Esophagus mucosa (tissue), 1 donor: ENCODE measurements at regions not wholly inside any gene's neighbourhood (a gene's known extent, or its start where the extent isn't known, plus 50 kb on each side); places are given as distances from the start of the nearest gene placed in this dataset.
"Not testable (repeated sequence)": the region's sequence is repeated elsewhere in the genome, so short reads cannot be mapped to it uniquely, and the experiment has no call there.

Source experiments
- ATAC-seq: fragments of 200-7000 bp; cut with Tn5 transposase; one replicate; pipeline ENCODE4 v1.9.1; 2020
- donor health status: DM: yes; HTN: yes; CAD: no.

DNA sequence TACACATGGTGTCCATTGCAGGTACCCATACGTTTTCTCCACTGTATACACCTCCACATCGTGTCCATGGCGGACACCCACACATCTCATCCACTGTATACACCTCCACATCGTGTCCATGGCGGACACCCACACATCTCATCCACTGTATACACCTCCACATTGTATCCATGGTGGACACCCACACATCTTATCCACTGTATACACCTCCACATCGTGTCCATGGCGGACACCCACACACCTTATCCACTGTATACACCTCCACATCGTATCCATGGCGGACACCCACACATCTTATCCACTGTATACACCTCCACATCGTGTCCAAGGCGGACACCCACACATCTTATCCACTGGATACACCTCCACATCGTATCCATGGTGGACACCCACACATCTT lies 50.4 kb upstream of the TTC34 start:
- ATAC-seq: not testable (repeated sequence)

DNA sequence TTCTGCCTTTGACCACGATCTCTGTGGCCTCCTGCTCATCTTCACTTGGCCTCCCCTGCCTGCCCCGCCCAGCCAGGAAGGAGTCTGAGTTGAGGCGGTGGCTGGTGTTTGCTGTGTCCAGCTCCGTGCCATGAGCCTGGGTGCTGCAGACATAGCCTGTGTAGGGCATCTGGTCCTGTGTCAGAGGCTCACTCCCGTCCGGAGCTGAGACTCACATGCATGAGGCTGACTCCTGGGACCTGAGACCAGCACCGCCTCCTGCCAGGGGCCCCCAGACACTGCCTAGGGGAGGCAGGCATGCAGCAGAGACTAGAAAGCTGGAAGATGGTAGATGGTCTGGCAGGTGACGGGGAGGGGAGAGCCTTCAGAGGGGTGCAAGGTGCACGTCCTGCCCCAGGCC lies 52.2 kb upstream of the TTC34 start:
- no peak for ATAC-seq

DNA sequence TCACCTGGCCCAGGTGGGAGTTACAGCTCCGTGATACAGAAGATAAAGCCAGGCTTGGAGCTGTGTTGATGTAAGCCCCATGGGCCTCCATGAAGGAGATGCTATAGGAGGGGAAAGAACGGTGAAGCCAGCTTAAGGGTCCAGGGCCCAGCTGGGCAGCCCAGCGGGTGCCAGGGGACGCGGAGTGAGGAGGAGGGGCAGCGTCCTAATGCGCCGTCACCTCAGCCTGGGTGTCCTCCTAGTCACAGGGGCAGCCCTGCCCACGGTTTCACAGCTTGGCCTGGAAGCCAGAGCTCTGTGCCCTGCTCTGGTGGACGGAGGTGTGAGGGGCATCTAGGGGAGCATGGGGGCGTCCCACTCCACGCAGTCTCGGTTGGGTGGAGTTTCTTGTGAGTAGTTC lies 52.7 kb upstream of the TTC34 start:
- ATAC-seq: no peak

DNA sequence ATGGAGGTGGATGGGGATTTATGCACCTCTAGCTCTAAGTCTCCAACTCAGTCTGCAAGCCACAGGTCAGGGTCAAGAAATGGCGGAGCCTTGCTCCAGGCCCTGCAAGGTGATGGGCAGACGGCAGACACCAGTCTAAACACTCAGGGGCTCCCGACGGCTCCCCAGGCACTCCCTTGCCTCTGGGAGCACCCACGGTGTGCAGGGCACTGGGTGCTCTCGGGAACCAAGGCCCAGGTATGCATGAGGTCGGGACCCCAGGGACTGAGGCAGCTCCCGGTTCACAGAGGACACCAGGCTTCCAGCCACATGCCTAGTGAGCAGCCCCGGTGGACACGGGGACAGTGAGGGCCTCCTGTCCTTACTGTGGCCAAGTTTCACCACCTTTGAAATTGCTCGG lies 53.1 kb upstream of the TTC34 start:
- no peak for ATAC-seq

DNA sequence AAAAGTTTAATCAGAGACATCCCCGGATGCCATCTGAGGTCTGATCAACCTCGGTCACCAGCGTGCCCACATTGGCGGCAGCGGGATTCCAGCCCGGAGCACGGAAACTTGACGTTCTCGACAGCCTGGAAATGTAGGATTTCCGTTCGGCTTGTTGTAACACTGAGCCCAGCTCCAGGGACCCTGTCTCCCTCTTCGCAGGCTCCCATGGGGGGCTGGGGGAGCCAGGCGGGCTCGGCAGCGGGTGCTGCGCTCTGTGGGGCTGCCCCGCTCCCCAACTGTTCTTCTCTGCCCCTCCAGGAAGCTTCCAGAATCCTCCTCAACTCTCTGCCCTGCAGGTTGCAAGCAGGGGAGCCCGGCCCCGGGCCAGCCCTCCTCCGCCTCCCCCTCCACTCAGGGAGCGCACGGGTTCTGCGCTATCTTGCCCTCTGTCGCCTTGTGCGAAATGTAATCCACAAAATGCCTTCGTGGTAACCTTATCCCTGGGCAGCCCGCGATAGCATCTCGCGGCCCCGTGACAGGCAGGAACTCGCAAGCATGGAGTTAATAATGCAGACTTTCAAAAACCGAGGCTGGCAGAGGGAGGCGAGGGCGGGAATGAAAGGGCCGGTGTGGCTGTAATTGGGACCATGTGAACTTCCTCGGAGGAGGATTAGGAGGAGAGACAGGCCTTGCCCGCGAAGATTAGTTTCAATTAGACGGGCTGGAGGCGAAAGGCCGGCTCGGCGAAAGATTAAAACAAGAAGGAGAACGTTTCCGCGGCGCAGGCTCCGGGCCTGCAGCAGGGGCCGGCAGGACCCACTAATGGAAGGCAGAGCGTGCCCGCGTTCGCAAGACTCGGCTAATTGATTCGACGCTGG lies 53.9 kb upstream of the TTC34 start:
- ATAC-seq: no peak

DNA sequence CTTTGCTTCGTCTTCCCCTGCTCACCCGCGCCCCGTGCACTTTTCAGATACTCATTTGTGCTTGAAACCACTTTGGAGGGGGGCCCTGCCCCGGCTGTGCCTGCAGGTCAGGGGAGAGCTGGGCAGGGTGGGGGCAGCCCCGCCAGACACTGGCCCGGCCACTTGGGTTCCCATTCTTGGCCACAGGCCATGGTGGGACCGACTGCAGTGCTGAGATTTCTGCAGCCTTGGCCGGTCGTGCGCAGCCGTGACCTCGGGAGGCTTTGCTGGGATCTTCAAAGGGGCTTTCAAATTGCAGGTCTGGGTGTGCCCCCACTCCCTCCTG lies 54.5 kb upstream of the TTC34 start:
- ATAC-seq: no peak

DNA sequence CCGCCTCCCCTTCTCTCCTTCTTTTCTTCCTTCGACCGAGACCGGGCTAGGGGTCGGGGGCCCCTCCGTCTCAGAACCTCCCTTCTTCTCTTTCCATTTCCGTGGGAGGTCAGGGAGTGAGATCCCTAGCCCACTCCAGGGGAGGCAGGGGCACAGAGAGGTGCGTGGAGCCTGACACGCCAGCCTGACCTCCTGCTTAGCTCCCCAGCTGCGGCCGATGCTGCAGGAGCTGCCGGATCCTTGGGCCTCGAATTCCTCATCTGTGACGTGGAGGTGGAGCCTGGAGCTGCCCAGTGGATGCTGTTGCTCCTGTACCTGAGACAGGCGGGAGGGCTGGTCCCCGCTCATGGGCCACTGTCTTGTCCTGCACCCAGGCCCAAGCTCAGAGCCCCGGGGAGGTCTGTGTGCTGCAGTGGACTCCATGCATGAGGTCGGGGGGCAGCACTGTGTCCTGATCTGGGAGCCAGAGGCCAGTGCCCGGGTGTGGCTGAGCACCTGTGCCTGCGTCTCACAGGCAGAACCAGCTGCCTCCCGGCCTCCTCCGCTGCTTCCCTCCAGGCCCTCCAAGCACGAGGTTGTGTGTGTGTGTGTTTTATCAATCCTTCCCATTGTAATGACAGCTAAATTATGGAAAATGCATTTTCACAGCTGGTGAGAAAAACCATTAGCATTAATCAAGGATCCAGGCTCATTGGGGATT lies 55.3 kb upstream of the TTC34 start:
- no peak for ATAC-seq

DNA sequence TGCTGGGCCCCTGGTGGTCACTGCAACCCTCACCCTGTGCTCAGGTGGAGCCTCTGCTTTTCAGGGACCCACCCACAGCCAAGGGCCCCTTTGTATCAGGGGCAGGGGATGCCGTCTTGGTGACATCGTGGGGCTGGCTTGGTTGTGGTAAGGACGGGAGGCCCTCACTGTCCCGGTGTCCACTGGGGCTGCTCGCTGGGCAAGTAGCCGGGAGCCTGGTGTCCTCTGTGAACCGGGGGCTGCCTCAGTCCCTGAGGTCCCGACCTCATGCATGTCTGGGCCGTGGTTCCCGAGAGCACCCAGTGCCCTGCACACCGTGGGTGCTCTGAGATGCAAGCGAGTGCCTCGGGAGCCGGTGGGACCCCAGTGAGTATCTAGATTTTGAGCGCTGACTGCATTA lies 56.0 kb upstream of the TTC34 start:
- ATAC-seq: no peak

DNA sequence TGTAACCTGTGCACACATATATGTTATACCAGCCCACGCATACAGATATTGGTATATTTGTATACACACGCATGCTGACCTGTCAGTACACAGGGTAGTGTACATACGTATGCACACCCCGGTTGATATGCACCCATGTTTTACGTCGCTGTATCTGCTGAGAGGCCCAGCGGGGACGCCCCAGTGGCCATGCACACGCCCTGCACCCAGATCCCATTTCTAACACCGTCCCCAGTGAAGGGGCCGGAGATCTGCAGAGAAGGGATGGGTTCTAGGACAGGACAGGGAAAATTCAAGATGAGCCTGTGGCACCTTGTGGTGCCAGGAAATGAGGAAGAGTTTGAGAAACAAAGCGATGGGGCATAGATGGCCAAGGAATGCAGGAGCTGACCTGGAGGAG lies 57.2 kb upstream of the TTC34 start:
- no peak for ATAC-seq

DNA sequence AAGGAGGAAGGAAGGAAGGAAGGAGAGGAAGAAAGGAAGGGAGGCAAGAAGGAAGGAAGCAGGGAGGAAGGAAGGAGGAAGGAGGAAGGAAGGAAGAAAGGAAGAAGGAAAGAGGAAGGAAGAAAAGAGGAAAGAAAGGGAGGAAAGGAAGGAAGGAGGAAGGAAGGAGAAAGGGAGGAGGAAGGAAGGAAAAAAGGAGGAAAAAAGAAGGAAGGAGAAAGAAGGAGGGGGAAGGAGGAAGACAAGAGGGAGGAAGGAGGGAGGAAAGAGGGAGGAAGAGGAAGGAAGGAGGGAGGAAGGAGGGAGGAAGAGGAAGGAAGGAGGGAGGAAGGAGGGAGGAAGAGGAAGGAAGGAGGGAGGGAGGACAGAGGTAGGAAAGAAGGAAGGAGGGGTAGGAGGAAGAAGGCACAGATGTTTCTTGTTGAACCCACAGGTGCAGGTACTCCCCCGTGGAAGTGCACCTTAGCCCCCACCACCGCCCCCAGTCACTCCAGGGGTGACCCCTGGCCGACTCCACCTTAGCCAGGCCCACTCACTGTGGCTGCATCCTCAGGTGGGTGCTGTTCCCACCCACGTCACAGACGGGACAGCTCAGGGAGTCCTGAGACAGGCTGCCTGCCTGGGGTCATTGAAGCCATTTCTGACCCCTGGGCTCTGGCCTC lies 57.9 kb upstream of the TTC34 start:
- ATAC-seq: no peak

DNA sequence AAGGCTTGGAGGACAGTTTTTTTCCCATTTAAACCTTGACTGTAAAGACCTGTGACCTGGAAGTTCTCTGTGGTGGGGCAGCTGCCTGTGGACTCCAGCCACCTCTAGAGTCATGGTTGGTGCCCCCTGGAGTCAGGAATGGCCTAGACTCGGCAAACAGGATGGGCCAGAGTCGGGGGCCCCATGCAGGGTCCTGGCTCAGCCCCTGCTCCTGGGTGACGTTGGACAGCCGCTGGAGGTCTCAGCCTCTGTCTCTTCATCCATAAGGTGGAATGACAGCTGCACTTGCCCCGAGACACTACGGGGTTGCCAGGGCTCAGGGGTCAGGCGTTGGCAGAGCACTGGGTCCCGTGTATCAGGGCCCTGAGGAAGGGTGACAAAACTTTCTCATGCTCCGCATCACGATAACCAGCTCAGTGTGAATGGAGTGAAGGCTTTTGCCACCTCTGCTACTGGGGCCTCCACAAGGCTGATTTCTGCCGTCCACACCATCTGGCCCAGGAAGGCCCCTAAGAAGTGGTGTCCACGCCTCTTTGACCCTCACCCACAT lies 58.5 kb upstream of the TTC34 start:
- no peak for ATAC-seq

DNA sequence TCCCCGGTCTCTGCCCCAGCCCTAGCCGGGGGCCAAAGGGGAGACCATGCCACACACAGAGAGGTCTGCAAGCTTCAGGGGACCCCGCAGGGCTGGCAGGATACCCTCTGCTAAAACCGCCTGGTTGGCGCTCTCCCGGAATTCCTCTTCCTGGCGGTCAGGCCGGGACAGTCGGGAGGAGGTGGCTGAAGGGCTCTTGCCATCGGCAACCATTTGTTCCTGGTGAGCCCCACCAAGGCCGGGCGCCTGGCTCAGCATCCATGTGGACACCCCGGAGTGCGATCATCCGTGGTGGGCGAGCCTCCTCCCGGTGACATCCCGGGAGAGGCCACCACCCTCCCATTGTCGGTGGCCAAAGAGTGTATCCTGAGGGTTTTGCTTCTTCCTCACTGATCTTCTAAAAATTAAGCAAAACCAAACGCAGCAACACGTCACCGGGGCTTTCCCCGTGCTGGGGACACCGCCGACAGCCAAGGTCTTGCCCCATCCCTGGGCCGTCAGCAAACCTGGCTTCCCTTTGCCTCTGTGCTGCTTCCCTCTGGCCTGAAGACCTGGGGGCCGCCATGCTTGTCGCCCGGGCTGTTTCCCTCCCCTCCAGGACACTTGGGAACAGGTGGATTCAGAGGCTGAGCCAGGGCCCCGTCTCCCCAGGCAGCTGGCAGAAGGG lies 59.1 kb upstream of the TTC34 start:
- no peak for ATAC-seq

DNA sequence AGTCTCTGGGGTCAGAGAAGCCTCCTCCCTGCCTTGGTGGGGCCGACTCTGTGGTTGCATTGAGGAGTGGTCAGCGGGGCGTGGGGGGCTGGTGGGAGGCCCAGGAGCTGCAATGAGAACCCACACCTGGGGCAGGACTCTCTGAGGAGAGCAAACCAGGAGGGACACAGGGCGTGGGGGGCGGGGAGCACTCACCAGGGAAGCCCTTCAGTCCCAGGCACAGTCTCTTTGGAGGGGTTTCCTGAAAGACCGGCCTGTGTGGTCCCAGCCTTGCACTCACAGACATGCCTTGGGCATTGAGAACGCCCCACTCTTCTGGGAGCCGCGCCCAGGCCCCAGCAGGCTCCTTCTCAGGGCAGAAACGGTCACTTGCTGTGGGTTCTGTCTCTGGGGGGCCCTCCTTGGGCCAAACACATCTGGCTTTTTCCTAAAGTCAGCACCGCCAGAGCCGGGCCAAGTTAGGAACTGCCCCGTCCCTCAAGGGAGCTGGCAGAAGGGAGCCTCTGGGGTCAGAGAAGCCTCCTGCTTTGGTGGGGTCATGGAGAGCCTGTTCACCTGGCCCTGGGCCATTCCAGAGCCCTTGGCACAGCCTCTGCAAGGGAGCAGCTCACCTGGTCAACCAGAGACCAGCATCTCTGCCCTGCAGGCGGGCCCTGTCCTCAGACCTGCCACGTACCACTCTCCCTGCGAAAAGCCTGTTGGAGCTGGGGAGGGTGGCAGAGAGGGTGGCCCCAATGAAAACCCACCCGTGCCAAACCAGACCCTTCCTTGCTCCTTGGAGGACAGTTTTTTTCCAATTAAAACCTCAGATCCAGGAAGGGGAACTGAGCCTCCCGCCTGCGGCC lies 59.9 kb upstream of the TTC34 start:
- no peak for ATAC-seq

DNA sequence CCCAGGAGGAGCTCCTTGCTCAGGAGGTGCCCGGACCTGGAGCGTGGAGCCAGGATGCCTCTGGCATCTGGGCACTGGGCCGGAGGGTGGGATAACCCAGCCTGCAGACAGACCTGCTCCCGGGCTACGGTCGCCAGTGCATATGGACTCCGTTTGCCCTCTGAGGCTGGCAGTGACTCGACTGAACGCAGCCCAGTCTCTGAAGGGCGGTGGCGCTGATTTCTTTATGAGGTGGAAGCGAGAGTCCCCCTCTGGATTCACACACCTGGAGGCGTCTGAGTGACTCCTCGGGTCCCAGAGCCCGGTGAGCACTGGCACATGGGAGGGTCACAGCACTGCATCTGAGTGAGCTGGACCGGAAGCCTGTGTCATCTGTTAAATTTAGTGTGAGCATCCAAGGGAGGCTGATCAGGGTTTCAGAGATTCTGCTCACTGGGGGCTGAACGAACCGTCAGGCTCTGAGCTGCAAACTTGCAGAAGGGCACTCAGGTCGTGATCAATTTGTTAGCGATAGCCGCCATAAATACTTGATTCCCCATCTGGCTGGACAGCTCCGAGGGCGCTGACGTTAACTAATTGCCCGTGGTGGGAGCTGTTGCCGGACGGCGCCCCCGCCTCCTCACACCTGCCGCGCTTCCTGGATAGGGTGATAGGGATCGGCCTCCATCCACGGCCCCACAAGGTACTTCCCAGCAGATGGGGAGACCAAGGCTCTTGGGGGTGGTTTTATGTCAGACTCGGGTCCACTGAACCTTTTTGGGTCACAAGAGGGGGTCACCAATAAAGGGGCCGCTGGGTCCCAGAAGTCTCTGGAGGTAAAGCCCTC lies 60.7 kb upstream of the TTC34 start:
- ATAC-seq: no peak

DNA sequence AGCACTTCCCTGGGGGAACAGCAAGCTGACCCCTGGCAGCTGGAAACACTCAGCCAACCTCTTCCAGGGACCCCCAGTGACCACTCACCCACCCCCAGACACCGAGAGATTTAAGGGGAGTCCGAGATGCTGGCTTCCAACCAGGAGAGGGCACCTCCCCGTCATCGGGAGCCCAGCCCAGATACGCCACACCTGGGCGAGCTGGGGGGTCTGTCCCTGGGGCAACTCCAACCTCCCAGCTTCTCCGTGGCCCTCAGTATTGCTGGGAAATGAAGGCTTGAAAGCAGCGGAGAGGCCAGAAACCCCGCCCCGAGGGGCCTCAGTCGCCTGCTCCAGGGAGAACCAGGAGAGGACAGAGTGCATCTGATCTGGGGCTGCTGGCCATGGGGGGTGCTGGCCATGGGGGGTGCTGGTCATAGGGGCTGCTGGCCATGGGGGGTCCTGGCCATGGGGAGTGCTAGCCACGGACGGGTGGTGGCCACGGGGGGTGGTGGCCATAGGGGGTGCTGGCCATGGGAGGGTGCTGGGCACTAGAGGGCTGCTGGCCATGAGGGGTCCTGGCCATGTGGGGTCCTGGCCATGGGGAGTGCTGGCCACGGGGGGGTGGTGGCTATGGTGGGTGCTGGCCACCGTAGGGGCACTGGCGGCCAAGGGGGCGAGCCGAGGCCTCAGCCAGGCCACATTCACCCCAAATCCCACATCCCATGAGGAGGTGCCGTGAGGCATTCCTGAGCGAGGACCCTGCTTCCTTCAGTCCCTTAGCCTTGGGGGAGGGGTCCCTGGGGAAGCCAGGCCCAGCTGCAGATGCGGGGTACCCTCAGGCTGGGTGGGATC lies 61.5 kb upstream of the TTC34 start:
- no peak for ATAC-seq

DNA sequence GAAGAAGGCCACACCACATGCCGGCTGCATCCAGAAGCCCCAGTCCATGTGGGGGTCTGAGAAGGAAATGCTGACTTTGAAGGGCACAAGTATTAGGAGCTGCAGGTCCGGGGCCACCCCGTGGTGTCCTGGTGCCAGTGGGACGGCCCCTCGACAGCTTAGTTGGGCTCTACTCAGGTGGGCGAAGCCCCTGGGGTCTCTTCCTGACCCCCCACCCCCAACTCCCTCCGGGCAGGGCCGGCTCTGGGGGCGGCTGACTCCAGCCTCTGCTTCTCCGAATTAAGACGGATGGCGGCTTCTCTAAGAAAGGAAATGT lies 62.1 kb upstream of the TTC34 start:
- no peak for ATAC-seq

DNA sequence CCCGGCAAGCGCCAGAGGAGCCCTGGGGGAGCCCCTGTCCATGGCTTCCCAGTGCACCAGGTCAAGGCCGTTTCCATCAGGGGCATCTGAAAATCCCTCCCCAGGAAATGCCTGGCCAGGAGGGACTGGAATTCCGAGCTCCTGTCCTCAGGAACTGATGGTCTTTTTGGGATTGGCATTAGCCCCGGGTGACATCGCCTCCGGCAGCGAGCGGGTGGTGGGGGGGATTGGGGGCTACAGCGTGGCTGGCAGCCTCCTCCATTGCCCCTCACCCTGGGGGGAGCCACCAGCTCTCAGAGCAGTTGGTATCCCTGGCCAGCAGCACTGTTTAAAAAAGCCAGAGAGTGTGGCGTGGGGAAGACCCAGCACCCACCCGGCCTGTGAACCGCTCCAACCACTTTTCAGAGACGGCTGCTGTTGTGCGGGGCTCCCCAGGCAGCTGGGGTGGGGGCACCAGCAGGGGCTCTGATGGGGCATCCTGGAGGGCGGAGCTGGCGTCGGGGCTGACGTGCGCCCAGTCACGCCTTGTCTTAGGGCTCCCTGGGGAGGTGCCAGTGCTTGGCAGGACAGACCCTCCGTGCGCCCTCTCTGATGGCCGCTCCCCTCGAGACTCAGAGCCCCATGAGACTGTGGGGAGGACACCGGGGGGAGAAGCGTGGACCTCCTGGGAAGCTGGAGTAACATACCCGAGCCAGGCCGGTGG lies 62.9 kb upstream of the TTC34 start:
- ATAC-seq: no peak

DNA sequence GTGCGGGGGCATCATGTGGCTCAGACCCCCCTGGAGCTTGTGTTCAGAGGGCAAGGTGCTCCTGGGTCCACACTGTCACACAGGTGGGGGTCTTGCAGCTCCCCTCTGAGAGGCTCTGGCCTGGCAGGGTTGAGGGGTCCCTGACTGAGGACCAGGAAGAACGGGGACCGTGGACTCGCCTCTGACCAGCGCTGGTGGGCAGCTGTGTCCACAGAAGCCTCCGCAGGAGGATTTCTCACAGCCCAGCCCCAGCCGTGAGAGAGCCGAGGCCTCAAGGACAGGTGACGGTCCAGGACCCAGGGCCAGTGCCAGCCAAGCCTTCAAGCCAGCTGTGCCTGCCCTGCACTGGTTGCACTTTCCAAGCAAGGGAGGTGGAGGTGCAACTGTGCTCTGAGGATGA lies 63.5 kb upstream of the TTC34 start:
- ATAC-seq: no peak

DNA sequence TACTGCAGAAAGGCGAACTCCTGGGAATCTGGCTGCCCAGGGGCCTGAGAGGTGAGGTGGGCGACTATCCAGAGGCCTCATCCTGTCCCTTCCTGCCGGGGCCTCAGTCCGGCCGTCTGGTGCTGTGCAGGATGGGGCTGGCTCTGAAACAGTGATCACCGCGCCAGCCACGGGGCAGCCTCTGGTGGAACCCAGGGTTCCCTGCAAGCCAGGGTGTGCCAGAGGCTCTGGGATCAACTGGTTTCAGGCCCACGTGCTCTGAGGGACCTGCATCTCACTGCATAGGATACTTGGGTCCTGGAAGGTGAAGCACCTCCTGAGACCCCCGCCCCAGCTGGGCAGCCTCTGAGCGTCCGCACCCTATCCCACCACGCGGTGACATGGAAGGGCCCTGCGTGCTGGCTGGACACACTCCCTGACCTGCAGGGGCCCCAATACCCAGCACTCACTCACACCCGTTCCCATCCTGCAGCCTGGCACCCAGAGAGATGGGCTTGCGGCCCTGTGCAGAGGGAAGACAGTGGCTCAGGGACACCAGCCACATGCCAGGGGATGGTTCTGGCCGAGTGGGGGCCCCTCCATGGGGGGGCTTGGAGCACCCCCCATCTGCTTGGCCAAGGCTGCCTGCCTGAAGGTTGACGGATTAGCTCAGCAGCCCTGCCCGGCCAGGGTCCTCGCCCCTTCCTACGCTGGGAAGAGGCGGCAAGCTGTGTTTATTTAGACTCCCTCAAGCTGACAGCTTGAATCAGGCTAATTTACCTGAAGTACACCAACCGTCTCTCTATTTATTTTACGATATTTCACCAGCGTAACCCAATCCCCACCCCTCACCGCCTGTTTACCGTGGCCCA lies 64.3 kb upstream of the TTC34 start:
- ATAC-seq: no peak
